ENCODE measurements at regions not wholly inside any gene's neighbourhood (a gene's known extent, or its start where the extent isn't known, plus 50 kb on each side); places are given as distances from the start of the nearest gene placed in this dataset.

DNA sequence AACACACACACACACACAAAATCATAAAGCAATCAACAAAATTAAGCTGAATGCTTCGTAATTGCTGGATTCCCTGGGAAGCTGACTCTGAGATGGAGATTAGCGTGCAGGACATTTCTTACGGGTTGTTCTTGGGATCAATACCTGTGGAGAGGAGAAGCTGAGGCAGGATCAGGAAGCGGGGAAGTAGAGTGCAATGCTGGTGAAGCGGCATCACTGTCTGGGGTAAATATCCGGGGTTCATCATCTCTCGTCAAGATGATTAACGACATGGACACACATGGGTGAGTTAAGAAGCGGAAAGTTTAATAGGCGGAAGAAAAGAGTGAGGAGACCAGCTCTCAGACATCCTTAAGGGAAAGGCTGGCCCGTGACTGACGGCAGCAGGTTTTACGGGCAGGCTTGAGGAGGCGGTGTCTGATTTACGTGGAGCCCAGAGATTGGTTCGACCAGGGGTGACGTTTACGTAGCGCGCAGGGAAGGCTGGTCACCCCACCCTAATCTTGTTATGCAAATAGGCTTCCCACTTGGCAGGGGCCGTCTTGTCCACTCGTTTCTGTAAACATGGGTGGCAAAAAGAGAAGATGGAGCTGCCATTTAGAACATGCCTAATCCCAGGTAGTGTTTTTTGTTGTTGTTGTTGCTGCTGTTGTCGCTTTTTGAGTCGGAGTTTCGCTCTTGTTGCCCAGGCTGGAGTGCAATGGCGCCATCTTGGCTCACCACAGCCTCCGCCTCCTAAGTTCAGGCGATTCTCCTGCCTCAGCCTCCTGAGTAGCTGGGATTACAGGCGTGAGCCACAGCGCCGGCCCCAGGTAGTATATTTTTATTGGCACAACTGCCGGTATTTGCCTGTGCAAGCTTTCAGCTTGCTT is 135.6 kb upstream of the KCNJ15 start:
- peaks cover 6% of the 10 kb centered on the region for H3K27me3 ChIP-seq (ENCODE audit: control insufficient read depth, insufficient read depth, low read length)
- H3K36me3 ChIP-seq (ENCODE audit: control insufficient read depth, insufficient read depth, low read length), result no peaks in the 10 kb centered on the region
- no peak for ATAC-seq (ENCODE audit: low read depth)
- no peak overlapping the region for H4K91ac ChIP-seq (ENCODE audit: insufficient read depth, low read depth, low read length)
- no peak overlapping the region for H3K18ac ChIP-seq (ENCODE audit: low read depth, low read length)
- H3K4me1 ChIP-seq (ENCODE audit: control insufficient read depth, insufficient read depth, low read length), result no peaks in the 10 kb centered on the region
- intact Hi-C loops (cut with micrococcal nuclease), result no loop called here
- H2AK9ac ChIP-seq (replicated peaks; ENCODE audit: low read depth, low read length, poor library complexity), result no peak overlapping the region
- H2AFZ ChIP-seq (replicated peaks; ENCODE audit: low read length, poor library complexity), result no peak overlapping the region
- POLR2A ChIA-PET (ENCODE audit: unreplicated experiment), result no interaction called here
- H2BK120ac ChIP-seq (ENCODE audit: low read depth, low read length), result no peak overlapping the region
- H3K27ac ChIP-seq (ENCODE audit: insufficient read depth, low read length), result no peak overlapping the region
- H3K9me3 ChIP-seq (ENCODE audit: control insufficient read depth, insufficient read depth, low read length), result no peaks in the 10 kb centered on the region
- dilution Hi-C loops (cut with HindIII; ENCODE audit: low sequenced_read_pairs, unreplicated experiment), result no loop called here
- H3K56ac ChIP-seq (ENCODE audit: extremely low read depth, insufficient read depth, low read length), result no peak overlapping the region
- no peak overlapping the region for H2AK5ac ChIP-seq (ENCODE audit: low read depth, low read length)
- H3K4ac ChIP-seq (ENCODE audit: low read depth, low read length), result no peak overlapping the region
- no peak overlapping the region for H2BK5ac ChIP-seq (ENCODE audit: low read depth, low read length, poor library complexity, severe bottlenecking)
- no peak for TF ChIP-seq FOS (IDR thresholded peaks at IDR 0.05; ENCODE audit: low read depth, low read length)
- TF ChIP-seq RCOR1 (IDR thresholded peaks at IDR 0.05; ENCODE audit: insufficient replicate concordance, low read length), result no peak
- no peak for TF ChIP-seq MAZ (IDR thresholded peaks at IDR 0.05; ENCODE audit: borderline replicate concordance, low read depth, low read length)
- H2BK20ac ChIP-seq (ENCODE audit: low read depth, low read length), result no peak overlapping the region
- no peak overlapping the region for H3K23ac ChIP-seq (ENCODE audit: low read depth, low read length)
- CTCF ChIA-PET, result interaction anchor here (0.6 kb wide), 1 partner anchor 11 kb away, joined by 3 read pairs; no protein-coding TSS in a partner anchor
- no TSS peak for BruUV-seq (replicated peaks)
- no peak overlapping the region for H2BK15ac ChIP-seq (ENCODE audit: low read depth, low read length)
- H3K4me3 ChIP-seq (ENCODE audit: insufficient read depth, low read depth, low read length), result no peak overlapping the region
- H4K5ac ChIP-seq (ENCODE audit: low read depth, low read length), result no peak overlapping the region
- H3K9ac ChIP-seq (ENCODE audit: low read depth, low read length), result no peak overlapping the region
- H4K8ac ChIP-seq (ENCODE audit: low read depth in 2 of 2, low read length in 2 of 2), result no peak overlapping the region
- no peaks in the 10 kb centered on the region for H3K9me1 ChIP-seq (ENCODE audit: insufficient read depth, low read length)
- DNase-seq, result no peak
- no peak overlapping the region for H3K14ac ChIP-seq (replicated peaks; ENCODE audit: low read depth, low read length)
- no peak overlapping the region for H3K4me2 ChIP-seq (ENCODE audit: low read depth, low read length)
- 68% methylated on average over 5 of the region's 32 CpGs; no CpG with 5 or more reads in 1 of the 2 experiments for WGBS, 2 experiments (ENCODE audit: extremely low coverage in 2 of 2, insufficient read length in 1 of 2)
- H4K20me1 ChIP-seq (ENCODE audit: insufficient read depth, low read length), result no peaks in the 10 kb centered on the region
- in situ Hi-C loops (cut with MboI; ENCODE audit: low sequenced_read_pairs), result no loop called here
- H3K79me1 ChIP-seq (ENCODE audit: low read depth in 1 of 2, low read length in 2 of 2), result no peaks in the 10 kb centered on the region

Data from IMR-90 (cell line).